B cell (primary cell): ENCODE measurements at regions not wholly inside any gene's neighbourhood (a gene's known extent, or its start where the extent isn't known, plus 50 kb on each side); places are given as distances from the start of the nearest gene placed in this dataset.

ENCODE experiments used
- ATAC-seq: fragments of 200-7000 bp; cut with Tn5 transposase; one replicate; pipeline ENCODE4 v1.10.0; 2021; ENCODE audit warnings: low read depth, mild to moderate bottlenecking, moderate number of reproducible peaks, moderate library complexity
- CTCF ChIA-PET: fragments of 350-600 bp; sonication (Branson Sonifier 250); formaldehyde crosslinking; loops from one replicate; lab custom pipeline; 2021; ENCODE audit warnings: antibody characterized with exemption, inconsistent platforms; lab: Charles Lee
- POLR2A ChIA-PET: fragments of 350-600 bp; sonication (Branson Sonifier 250); formaldehyde crosslinking; loops from one replicate; lab custom pipeline; 2021; ENCODE audit warnings: antibody characterized with exemption; lab: Charles Lee
- DNase-seq: peaks from one replicate; pipeline ENCODE4 v3.0.0; 2013
- H2AFZ ChIP-seq: 2 replicates; pipeline ENCODE4 v1.6.1; 2012; ENCODE audit warnings: mild to moderate bottlenecking, low read depth, low read length; ENCODE audit not compliant: insufficient read depth, poor library complexity, severe bottlenecking
- H3K27ac ChIP-seq, 2 donors: 1 replicate in 1 of 2; 2 replicates in 1 of 2; pipeline ENCODE4 v1.5.1; 2012 to 2013; ENCODE audit warnings: low read length in 2 of 2, mild to moderate bottlenecking in 2 of 2, moderate library complexity in 1 of 2
- H3K27me3 ChIP-seq, 4 experiments: fragments of 200-600 bp in 1 of 4; sonication (generic) in 1 of 4; replicated peaks in 1 of 4; 1 replicate in 2 of 4; 2 replicates in 2 of 4; pipeline versions ENCODE4 v1.6.1 to v1.7.0; 2013 to 2016; ENCODE audit warnings: low read length in 3 of 4, mild to moderate bottlenecking in 2 of 4, mixed read lengths in 1 of 4, moderate library complexity in 1 of 4; ENCODE audit not compliant: insufficient read depth in 4 of 4, control insufficient read depth in 3 of 4; ENCODE audit errors: control extremely low read depth in 1 of 4
- H3K36me3 ChIP-seq, 2 experiments: replicated peaks in 1 of 2; 1 replicate in 1 of 2; 2 replicates in 1 of 2; pipeline versions ENCODE4 v1.6.1 to v1.7.1; 2013; ENCODE audit warnings: low read length in 1 of 2; ENCODE audit not compliant: insufficient read depth in 2 of 2, control insufficient read depth in 1 of 2; ENCODE audit errors: control extremely low read depth in 1 of 2, extremely low read depth in 1 of 2
- H3K4me1 ChIP-seq, 2 donors: fragments of 200-600 bp in 1 of 2; sonication (generic) in 1 of 2; 1 replicate in 1 of 2; 2 replicates in 1 of 2; pipeline versions ENCODE4 v1.5.1 to v1.6.1; 2013 to 2017; ENCODE audit warnings: low read length in 2 of 2; ENCODE audit not compliant: control insufficient read depth in 2 of 2, insufficient read depth in 2 of 2
- H3K4me2 ChIP-seq: replicated peaks from 2 replicates; pipeline ENCODE3; 2012; ENCODE audit warnings: mild to moderate bottlenecking, low read depth, low read length; ENCODE audit not compliant: poor library complexity, severe bottlenecking
- H3K4me3 ChIP-seq, 5 experiments: fragments of 200-600 bp in 1 of 5; sonication (generic) in 1 of 5; 1 replicate in 3 of 5; 2 replicates in 2 of 5; pipeline versions ENCODE4 v1.5.1 to v1.7.0; 2011 to 2016; ENCODE audit warnings: low read length in 4 of 5, mild to moderate bottlenecking in 4 of 5, low read depth in 2 of 5, control low read depth in 1 of 5, moderate library complexity in 1 of 5; ENCODE audit not compliant: insufficient read depth in 1 of 5; ENCODE audit errors: control extremely low read depth in 1 of 5, extremely low read depth in 1 of 5
- H3K79me2 ChIP-seq: fragments of 200-600 bp; sonication (generic); one replicate; pipeline ENCODE4 v1.6.0; 2016; ENCODE audit warnings: low read length; ENCODE audit not compliant: control insufficient read depth, insufficient read depth
- H3K9ac ChIP-seq: fragments of 200-600 bp; sonication (generic); 2 replicates; pipeline ENCODE4 v1.6.1; 2017; ENCODE audit warnings: mild to moderate bottlenecking, low read length, moderate library complexity
- H3K9me3 ChIP-seq, 3 donors: one replicate each; pipeline versions ENCODE4 v1.6.1 to v1.7.1; 2013; ENCODE audit warnings: low read length in 2 of 3; ENCODE audit not compliant: control insufficient read depth in 2 of 3, insufficient read depth in 1 of 3; ENCODE audit errors: control extremely low read depth in 1 of 3
- H4K20me1 ChIP-seq: 2 replicates; pipeline ENCODE4 v1.6.0; 2012; ENCODE audit warnings: mild to moderate bottlenecking, low read length; ENCODE audit not compliant: insufficient read depth, control insufficient read depth, poor library complexity, severe bottlenecking
- H3K27ac Mint-ChIP-seq: one replicate; pipeline ENCODE4 v1.8.0; 2021; ENCODE audit warnings: mixed read lengths
- H3K27me3 Mint-ChIP-seq: one replicate; pipeline ENCODE4 v1.8.0; 2021; ENCODE audit warnings: mixed read lengths
- H3K4me1 Mint-ChIP-seq: one replicate; pipeline ENCODE4 v1.8.0; 2021; ENCODE audit warnings: mixed read lengths
- H3K4me3 Mint-ChIP-seq: one replicate; pipeline ENCODE4 v1.8.0; 2021; ENCODE audit warnings: mixed read lengths
- H3K9me3 Mint-ChIP-seq: one replicate; pipeline ENCODE4 v1.8.0; 2022; ENCODE audit warnings: mixed read lengths; ENCODE audit not compliant: insufficient read depth
- CTCF ChIP-seq: fragments of 200-600 bp; IDR thresholded peaks from one replicate; pipeline ENCODE4 v1.8.0; 2022; ENCODE audit warnings: antibody characterized with exemption, mild to moderate bottlenecking
- EZH2 ChIP-seq: IDR thresholded peaks from 2 replicates; pipeline ENCODE4 v1.6.1; 2012; ENCODE audit warnings: borderline replicate concordance, low read depth, mild to moderate bottlenecking, moderate library complexity, low read length; ENCODE audit not compliant: insufficient read depth, poor library complexity, severe bottlenecking
- WGBS: methylation state at CpG from one replicate; pipeline ENCODE4 v1.1.5; 2013; ENCODE audit warnings: missing lambda C conversion rate; ENCODE audit not compliant: insufficient coverage; 5-methylcytosine and 5-hydroxymethylcytosine counted together
- intact Hi-C: fragments of 100-400 bp; cut with micrococcal nuclease; formaldehyde crosslinking; loops from one replicate; pipeline ENCODE4 v1.10.0; 2022

- CTCF ChIA-PET, result no interaction called here
- Mint-ChIP-seq H3K27ac (no peak overlapping the region), H3K9me3 (peaks cover 4% of the 10 kb centered on the region), H3K4me1 (peaks cover 18% of the 10 kb centered on the region), H3K27me3 (no peaks in the 10 kb centered on the region), H3K4me3 (no peak overlapping the region)
- H4K20me1 ChIP-seq, result no peaks in the 10 kb centered on the region
- no peaks in the 10 kb centered on the region for H3K36me3 ChIP-seq
- peaks cover 19 to 21% of the 10 kb centered on the region in 2 donors for H3K4me1 ChIP-seq
- peaks cover 0 to 5% (median 5%) of the 10 kb centered on the region in 3 donors for H3K9me3 ChIP-seq
- WGBS, result 100% methylated on average over 2 of the region's 4 CpGs
- ATAC-seq (no peak), DNase-seq (no peak)
- H2AFZ ChIP-seq, result no peak overlapping the region
- no peak overlapping the region for H3K4me2 ChIP-seq
- no peak overlapping the region for H3K9ac ChIP-seq
- H3K27me3 ChIP-seq, result peaks cover 0 to 5% (median 0%) of the 10 kb centered on the region in 4 experiments
- POLR2A ChIA-PET, result no interaction called here
- H3K4me3 ChIP-seq, result no peak overlapping the region
- TF ChIP-seq CTCF, result no peak
- no peak for TF ChIP-seq EZH2
- no peaks in the 10 kb centered on the region for H3K79me2 ChIP-seq
- H3K27ac ChIP-seq, result no peak overlapping the region
- intact Hi-C loops, result no loop called here
Measured at GRCh38 chr21:35168735-35169134, 119.6 kb upstream of the RUNX1 start.

GRCh38 chr21:35164971-35165483 is 115.9 kb upstream of the RUNX1 start:
- no peak overlapping the region for H3K27ac Mint-ChIP-seq
- no peak overlapping the region for H3K9ac ChIP-seq
- TF ChIP-seq EZH2 (no peak), CTCF (no peak)
- ATAC-seq (no peak), DNase-seq (no peak)
- H3K4me3 Mint-ChIP-seq, result no peak overlapping the region
- H3K4me2 ChIP-seq, result no peak overlapping the region
- WGBS, result 100% methylated on average over 2 of the region's 3 CpGs
- H4K20me1 ChIP-seq, result no peaks in the 10 kb centered on the region
- peaks cover 0 to 5% (median 0%) of the 10 kb centered on the region in 4 experiments for H3K27me3 ChIP-seq
- H3K9me3 ChIP-seq, result peaks cover 0 to 5% (median 0%) of the 10 kb centered on the region in 3 donors
- H3K4me3 ChIP-seq, result no peak overlapping the region
- H3K27me3 Mint-ChIP-seq, result no peaks in the 10 kb centered on the region
- intact Hi-C loops, result no loop called here
- no peak overlapping the region for H2AFZ ChIP-seq
- H3K36me3 ChIP-seq, result no peaks in the 10 kb centered on the region
- POLR2A ChIA-PET, result no interaction called here
- H3K79me2 ChIP-seq, result no peaks in the 10 kb centered on the region
- CTCF ChIA-PET, result no interaction called here
- H3K4me1 Mint-ChIP-seq, result peaks cover under 1% of the 10 kb centered on the region
- peaks cover 0 to 2% of the 10 kb centered on the region in 2 donors for H3K4me1 ChIP-seq
- H3K27ac ChIP-seq, result no peak overlapping the region
- peaks cover 4% of the 10 kb centered on the region for H3K9me3 Mint-ChIP-seq
